GM12865 (cell line): ENCODE measurements at regions not wholly inside any gene's neighbourhood (a gene's known extent, or its start where the extent isn't known, plus 50 kb on each side); places are given as distances from the start of the nearest gene placed in this dataset.

Experiments used
- DNase-seq: peaks from one replicate; pipeline ENCODE4 v3.0.0; 2010; ENCODE audit warnings: low read depth
- H3K4me3 ChIP-seq: 2 replicates; pipeline ENCODE4 v1.5.1; 2011; ENCODE audit warnings: mild to moderate bottlenecking, low read depth, low read length, control low read depth
- TF ChIP-seq, protein P1 (sequence below): IDR thresholded peaks from 2 replicates; pipeline ENCODE4 v1.5.1; 2011; ENCODE audit warnings: low read length, control low read depth, low read depth, inconsistent platforms; ENCODE audit not compliant: insufficient read depth; ENCODE audit errors: missing control alignments

DNA sequence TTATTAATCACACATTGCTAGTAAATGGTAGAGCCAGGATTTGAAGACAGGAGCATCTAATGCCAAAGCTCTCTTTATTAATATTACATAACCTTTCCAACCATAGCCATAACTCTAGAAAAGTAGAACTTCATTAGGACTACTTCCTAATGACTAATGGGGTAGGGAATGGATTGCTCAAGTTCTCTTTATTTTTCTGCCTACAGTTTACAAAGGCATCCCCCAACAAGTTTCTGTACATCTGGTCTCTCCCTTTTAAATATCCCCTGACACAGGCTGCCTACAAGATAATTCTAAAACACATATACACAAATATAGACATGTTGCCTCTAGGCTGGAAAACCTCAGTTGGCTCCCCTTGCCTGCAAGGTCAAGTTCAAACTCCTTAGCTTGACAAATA, 534.9 kb downstream of the SOX6 start:
- TF ChIP-seq, protein P1, sequence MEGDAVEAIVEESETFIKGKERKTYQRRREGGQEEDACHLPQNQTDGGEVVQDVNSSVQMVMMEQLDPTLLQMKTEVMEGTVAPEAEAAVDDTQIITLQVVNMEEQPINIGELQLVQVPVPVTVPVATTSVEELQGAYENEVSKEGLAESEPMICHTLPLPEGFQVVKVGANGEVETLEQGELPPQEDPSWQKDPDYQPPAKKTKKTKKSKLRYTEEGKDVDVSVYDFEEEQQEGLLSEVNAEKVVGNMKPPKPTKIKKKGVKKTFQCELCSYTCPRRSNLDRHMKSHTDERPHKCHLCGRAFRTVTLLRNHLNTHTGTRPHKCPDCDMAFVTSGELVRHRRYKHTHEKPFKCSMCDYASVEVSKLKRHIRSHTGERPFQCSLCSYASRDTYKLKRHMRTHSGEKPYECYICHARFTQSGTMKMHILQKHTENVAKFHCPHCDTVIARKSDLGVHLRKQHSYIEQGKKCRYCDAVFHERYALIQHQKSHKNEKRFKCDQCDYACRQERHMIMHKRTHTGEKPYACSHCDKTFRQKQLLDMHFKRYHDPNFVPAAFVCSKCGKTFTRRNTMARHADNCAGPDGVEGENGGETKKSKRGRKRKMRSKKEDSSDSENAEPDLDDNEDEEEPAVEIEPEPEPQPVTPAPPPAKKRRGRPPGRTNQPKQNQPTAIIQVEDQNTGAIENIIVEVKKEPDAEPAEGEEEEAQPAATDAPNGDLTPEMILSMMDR: no peak
- DNase-seq: no peak

DNA sequence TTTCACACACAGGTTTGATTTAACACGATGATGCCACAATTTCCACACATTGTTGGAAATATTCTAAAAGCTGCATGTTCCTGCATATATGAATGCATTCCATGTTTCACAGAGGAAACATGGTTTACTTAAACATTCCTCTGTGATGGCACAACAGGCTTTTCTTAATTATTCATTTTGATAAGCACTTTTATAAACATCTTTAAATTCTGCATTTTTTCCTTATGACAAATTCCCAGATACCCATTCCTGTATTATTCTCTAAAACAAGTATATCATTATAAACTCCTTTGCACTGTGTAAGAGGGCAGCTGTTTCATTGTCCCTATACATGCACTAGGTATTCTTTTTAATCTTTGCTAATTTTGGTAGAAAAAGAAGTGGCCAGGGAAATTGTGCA, 532.3 kb downstream of the SOX6 start:
- TF ChIP-seq, protein P1: no peak

More for the DNA sequence above, 534.9 kb downstream of the SOX6 start:
- no peak overlapping the region for H3K4me3 ChIP-seq

DNA sequence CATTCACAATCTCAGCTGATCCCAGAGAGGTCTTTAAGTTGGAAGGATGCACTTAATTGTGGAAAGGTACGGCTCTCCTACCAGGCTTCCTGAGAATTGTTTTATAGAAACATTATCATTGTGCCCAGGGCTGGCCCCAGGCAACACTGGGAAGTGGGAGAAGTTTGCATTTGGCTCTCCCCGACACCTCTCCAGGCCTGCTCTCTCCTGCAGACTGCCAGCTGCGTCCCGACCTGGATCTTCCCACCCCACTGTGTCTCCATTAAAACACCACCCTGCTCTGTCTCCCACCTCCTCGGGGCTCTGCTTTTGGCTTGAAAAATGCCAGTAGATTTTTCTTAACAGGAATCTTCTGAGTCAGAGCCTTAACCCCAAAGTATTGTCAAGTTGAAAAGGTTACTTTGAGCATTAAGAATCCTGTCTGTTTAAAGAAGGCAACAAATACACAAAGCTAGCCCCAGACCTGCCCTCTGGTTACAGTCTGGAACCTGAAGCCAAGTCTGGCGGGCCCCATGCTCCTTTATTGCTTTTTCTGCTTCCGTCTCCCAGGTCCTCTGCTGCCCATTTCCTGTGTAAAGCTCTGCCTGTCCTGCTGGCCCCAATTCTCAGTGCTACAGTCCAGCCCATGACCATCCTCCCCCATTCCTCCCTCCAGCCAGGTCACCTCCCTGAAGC, 530.2 kb downstream of the SOX6 start:
- no peak for DNase-seq
- TF ChIP-seq, protein P1: no peak
- no peak overlapping the region for H3K4me3 ChIP-seq

More for the DNA sequence above, 532.3 kb downstream of the SOX6 start:
- DNase-seq: no peak
- H3K4me3 ChIP-seq: no peak overlapping the region

DNA sequence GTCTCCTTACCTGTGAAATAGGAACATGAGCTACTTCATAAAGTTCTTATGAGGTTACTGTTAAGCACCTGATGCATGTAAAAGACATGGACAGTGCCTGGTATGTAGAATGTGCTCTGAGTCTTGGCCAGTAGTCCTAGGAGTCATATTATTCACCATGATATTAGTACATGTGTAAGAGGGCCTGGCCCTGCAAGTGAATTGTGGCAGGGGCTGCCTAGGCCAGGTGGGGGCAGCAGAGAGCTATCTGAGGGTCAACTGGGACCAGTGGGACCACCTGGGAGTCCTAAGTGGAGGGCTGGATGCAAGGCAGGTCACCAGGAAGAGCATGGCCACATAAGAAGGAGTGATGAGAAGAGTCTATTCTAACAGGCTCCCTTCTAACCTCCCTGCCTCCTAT, 529.5 kb downstream of the SOX6 start:
- DNase-seq: peak; percentile 29
- TF ChIP-seq, protein P1: peak; percentile 64
- no peak overlapping the region for H3K4me3 ChIP-seq

DNA sequence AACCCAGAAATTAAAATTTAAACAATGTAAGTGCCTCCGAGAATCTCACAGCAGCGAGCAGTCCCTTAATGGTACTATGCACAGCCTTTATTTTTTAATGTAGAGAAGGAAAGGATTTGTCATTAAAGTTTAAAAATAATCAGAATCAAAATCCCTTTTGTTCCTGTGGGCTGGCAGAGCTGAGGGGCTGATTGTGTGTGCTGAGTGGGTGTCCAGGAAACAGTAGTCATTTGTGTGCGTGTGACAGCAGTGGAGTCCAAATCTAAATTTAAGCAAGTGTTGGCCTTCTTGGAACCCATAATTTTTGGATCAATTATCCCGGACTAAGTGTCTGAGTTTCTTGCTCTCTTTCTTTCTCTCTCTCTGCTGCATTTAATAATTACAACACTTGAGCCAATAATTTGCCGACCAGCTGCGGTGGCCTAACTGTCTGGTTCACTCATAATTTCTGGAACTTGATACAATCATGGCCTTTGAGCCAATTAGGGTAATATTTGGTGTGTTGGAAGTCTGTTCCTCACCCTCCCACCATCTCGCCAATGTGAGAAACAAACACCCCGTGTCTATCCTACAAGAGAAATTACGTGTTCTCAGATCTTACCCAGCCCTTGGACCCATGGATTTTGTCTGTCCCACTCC, 528.0 kb downstream of the SOX6 start:
- DNase-seq: no peak
- no peak overlapping the region for H3K4me3 ChIP-seq
- TF ChIP-seq, protein P1: no peak

DNA sequence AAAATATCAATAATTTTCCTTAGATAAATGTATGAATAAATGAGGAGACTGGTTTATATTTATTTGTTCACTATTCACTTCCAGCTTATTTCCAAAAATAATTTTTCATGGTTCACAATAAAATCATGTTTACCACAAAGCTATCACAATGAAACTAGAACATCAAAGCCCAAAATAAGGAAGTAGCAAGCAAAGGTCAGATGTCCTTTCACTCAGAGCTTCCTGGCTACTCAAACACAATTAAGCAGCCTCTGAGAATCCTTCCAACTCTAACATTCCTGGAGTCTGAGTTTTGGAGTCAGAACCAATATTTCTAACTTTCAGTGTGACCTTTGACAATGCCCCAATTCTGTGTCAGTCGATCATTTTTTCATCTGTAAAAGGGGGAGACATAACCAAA, 527.0 kb downstream of the SOX6 start:
- TF ChIP-seq, protein P1: no peak
- no peak overlapping the region for H3K4me3 ChIP-seq
- no peak for DNase-seq
